ENCODE measurements at regions not wholly inside any gene's neighbourhood (a gene's known extent, or its start where the extent isn't known, plus 50 kb on each side); places are given as distances from the start of the nearest gene placed in this dataset.

- Mint-ChIP-seq H3K4me1 (ENCODE audit: unreplicated experiment) (no peaks in the 10 kb centered on the region), H3K27ac (ENCODE audit: unreplicated experiment) (no peak overlapping the region), H3K9me3 (ENCODE audit: unreplicated experiment) (peaks cover 17% of the 10 kb centered on the region), H3K36me3 (ENCODE audit: low read depth, unreplicated experiment) (no peaks in the 10 kb centered on the region), H3K4me3 (ENCODE audit: unreplicated experiment) (no peak overlapping the region), H3K27me3 (ENCODE audit: unreplicated experiment) (no peaks in the 10 kb centered on the region)
- no peak for DNase-seq (ENCODE audit: low spot score)
- no peak for TF ChIP-seq CTCF (IDR thresholded peaks at IDR 0.05; ENCODE audit: unreplicated experiment)
Measured at GRCh38 chr15:23983500-23984259, 296.6 kb upstream of the NDN start.

GRCh38 chr15:23994273-23994672 is 307.2 kb upstream of the NDN start:
- no peak for TF ChIP-seq CTCF (IDR thresholded peaks at IDR 0.05; ENCODE audit: unreplicated experiment)
- no peaks in the 10 kb centered on the region for H3K4me1 Mint-ChIP-seq (ENCODE audit: unreplicated experiment)
- H3K27me3 Mint-ChIP-seq (ENCODE audit: unreplicated experiment) = peaks cover 2% of the 10 kb centered on the region
- no peaks in the 10 kb centered on the region for H3K36me3 Mint-ChIP-seq (ENCODE audit: low read depth, unreplicated experiment)
- no peak overlapping the region for H3K27ac Mint-ChIP-seq (ENCODE audit: unreplicated experiment)
- peaks cover 9% of the 10 kb centered on the region for H3K9me3 Mint-ChIP-seq (ENCODE audit: unreplicated experiment)
- no peak overlapping the region for H3K4me3 Mint-ChIP-seq (ENCODE audit: unreplicated experiment)
- no peak for DNase-seq (ENCODE audit: low spot score)

- DNase-seq (ENCODE audit: low spot score) = no peak
- no peaks in the 10 kb centered on the region for H3K36me3 Mint-ChIP-seq (ENCODE audit: low read depth, unreplicated experiment)
- H3K4me3 Mint-ChIP-seq (ENCODE audit: unreplicated experiment) = no peak overlapping the region
- peaks cover 2% of the 10 kb centered on the region for H3K27me3 Mint-ChIP-seq (ENCODE audit: unreplicated experiment)
- no peak overlapping the region for H3K27ac Mint-ChIP-seq (ENCODE audit: unreplicated experiment)
- H3K4me1 Mint-ChIP-seq (ENCODE audit: unreplicated experiment) = no peaks in the 10 kb centered on the region
- peaks cover 18% of the 10 kb centered on the region for H3K9me3 Mint-ChIP-seq (ENCODE audit: unreplicated experiment)
- TF ChIP-seq CTCF (IDR thresholded peaks at IDR 0.05; ENCODE audit: unreplicated experiment) = no peak
Measured at GRCh38 chr15:23998056-23998455, 311.0 kb upstream of the NDN start.

- DNase-seq (ENCODE audit: low spot score) = no peak
- no peak for TF ChIP-seq CTCF (IDR thresholded peaks at IDR 0.05; ENCODE audit: unreplicated experiment)
- H3K4me3 Mint-ChIP-seq (ENCODE audit: unreplicated experiment) = no peak overlapping the region
- H3K27me3 Mint-ChIP-seq (ENCODE audit: unreplicated experiment) = no peaks in the 10 kb centered on the region
- no peaks in the 10 kb centered on the region for H3K36me3 Mint-ChIP-seq (ENCODE audit: low read depth, unreplicated experiment)
- no peaks in the 10 kb centered on the region for H3K4me1 Mint-ChIP-seq (ENCODE audit: unreplicated experiment)
- H3K9me3 Mint-ChIP-seq (ENCODE audit: unreplicated experiment) = peaks cover 5% of the 10 kb centered on the region
- H3K27ac Mint-ChIP-seq (ENCODE audit: unreplicated experiment) = no peak overlapping the region
Measured at GRCh38 chr15:24008476-24008875, 321.4 kb upstream of the NDN start.

GRCh38 chr15:24017470-24017869 is 330.4 kb upstream of the NDN start:
- Mint-ChIP-seq H3K27ac (ENCODE audit: unreplicated experiment) (no peak overlapping the region), H3K27me3 (ENCODE audit: unreplicated experiment) (no peaks in the 10 kb centered on the region), H3K4me1 (ENCODE audit: unreplicated experiment) (no peaks in the 10 kb centered on the region), H3K9me3 (ENCODE audit: unreplicated experiment) (peaks cover 11% of the 10 kb centered on the region), H3K36me3 (ENCODE audit: low read depth, unreplicated experiment) (no peaks in the 10 kb centered on the region), H3K4me3 (ENCODE audit: unreplicated experiment) (no peak overlapping the region)
- no peak for TF ChIP-seq CTCF (IDR thresholded peaks at IDR 0.05; ENCODE audit: unreplicated experiment)
- no peak for DNase-seq (ENCODE audit: low spot score)

Data from endothelial cell (in vitro differentiated cells).